NCI-H1417 treated with DMSO at 0.1 percent for 48 hours (cell line): ENCODE measurements at regions not wholly inside any gene's neighbourhood (a gene's known extent, or its start where the extent isn't known, plus 50 kb on each side); places are given as distances from the start of the nearest gene placed in this dataset.

ENCODE experiments used
- DNase-seq: peaks from one replicate; lab custom pipeline; 2025; lab: John Stamatoyannopoulos, UW

GRCh38 chr11:98559961-98560360 lies 460.8 kb upstream of the CNTN5 start:
- DNase-seq, result no peak

GRCh38 chr11:98561252-98561651 lies 459.5 kb upstream of the CNTN5 start:
- DNase-seq, result no peak

DNA sequence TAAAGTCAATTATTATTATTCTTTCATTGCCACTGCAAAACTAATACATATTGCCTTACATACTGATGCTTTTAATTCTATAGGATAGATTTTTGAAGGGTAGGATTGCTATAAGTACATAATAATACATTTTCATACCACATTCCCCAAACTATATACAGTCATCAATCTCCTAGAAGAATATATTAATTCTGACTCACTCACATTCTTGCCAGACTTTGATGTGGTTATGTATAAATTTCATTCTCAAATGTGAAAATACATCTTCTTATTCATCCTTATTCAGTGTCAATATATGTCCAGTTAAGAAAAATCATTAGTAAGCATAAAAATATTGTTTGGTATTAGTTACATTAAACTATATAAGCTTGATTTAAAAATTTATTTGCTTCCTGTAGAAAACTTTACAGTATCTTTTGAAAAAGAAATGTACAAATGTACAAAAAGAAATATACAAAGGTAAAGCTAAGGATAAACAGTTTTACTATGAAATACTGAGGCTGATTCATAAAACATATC lies 458.8 kb upstream of the CNTN5 start:
- no peak for DNase-seq

GRCh38 chr11:98564233-98564632 lies 456.5 kb upstream of the CNTN5 start:
- no peak for DNase-seq

DNA sequence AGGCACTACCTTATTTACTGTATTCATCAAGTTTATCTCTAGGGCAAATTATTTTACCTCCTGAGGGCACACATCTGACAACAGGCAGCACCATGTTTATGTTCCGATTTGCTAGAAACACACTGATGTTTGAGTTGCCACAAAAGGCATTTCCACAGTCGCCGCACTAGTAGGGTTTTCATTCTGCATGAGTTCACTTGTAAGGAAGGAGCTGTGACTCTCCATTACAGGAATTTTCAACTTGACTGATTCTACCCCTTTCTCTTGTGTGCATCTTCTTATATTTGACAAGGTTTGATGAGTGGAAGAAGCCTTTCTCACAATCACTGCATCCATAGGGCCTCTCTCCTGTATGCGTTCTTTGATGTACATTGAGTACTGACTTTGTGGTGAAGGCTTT lies 455.9 kb upstream of the CNTN5 start:
- no peak for DNase-seq

DNA sequence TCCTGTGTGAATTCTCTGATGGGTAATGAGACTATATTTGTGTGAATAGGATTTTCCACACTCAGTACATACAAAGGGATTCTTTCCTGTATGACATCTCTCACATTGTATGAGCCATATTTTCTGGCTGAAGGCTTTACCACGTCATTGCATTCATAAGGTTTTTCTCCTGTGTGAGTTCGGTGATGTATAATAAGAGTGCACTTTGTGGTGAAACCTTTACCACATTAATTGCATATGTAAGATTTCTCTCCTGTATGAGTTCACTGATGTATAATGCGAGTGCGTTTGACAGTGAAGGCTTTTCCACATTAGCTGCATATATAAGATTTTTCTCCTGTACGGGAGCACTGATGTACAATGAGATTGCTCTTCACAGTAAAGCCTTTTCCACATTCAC lies 455.4 kb upstream of the CNTN5 start:
- no peak for DNase-seq

- DNase-seq, result no peak
Observed at GRCh38 chr11:98566978-98567377, 453.8 kb upstream of the CNTN5 start.

- no peak for DNase-seq
Observed at GRCh38 chr11:98568013-98568412, 452.7 kb upstream of the CNTN5 start.

DNA sequence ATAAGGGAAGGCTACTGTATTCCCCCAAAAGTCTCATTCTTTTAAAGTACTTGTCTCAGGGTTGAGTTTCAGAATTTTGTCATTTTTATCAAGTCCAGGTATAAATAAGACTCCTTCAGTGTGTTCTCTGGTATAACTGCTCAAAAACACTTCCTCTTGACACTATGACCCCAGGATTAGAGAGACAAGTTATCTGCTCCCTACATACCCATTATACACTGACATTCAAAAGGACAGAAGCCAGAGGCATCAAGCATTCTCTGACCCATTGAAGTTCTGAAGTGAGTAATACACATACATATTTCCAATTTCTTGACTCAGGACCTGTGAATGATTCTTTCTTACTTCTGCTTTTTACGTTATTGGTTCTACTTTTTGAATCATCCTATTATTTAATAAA lies 447.8 kb upstream of the CNTN5 start:
- no peak for DNase-seq

DNA sequence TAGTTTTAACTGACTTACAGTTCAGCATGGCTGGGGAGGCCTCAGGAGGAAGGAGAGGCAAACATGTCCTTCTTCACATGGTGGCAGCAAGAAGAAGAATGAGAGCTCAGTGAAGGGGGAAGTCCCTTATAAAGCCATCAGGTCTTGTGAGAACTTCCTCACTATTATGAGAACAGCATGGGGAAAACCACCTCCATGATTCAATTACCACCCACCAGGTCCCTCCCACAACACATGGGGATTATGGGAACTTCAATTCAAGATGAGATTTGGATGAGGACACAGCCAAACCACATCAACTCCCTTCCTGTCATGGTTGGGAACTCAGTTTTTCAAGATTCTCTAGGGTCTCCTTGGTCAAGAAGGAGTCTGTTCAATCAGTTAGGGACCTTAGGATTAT lies 432.9 kb upstream of the CNTN5 start:
- no peak for DNase-seq

DNA sequence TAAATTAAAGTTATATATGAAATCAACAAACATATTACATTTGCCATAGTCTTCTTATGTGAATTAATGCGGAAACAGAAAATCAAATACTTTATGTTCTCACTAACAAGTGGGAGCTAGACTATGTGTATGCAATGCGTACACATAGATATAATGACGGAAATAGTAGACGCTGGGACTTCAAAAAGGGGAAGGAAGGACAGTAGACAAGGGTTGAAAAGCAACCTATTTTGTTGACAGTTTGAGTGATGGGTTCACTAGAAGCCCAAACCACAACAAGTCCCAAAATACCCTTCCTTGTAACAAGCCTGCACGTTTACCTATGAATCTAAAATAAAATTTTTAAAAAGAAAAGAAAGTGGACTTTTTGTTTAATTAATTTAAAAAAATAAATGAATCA lies 430.8 kb upstream of the CNTN5 start:
- DNase-seq, result no peak

GRCh38 chr11:98600103-98600502 lies 420.6 kb upstream of the CNTN5 start:
- no peak for DNase-seq

- DNase-seq, result no peak
Observed at GRCh38 chr11:98600786-98601773, 419.7 kb upstream of the CNTN5 start.

DNA sequence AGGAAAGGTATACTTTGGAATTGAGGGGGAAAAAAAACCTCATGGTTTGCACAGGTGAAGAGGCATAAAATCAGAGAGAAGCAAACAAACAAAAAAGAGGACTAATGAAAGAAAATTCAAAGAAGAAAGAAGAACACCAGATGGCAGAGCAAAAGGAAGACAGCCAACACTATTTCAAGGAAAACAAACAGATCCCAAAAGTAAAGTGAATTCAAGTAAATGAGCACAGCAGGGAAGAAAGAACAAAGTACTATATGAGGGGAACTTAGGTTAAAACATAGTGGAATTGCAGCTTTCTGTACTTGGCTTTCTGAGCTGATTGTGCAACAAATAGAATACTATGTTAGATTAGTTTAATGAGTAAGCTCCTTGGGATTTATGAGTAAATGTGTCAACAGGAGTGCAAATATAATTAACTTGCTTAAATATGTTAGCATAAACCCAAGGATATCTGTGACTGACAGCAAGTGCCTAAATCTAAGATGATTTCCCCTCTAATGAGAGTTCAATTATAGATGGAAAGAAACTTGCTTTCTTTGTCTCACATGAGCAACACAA lies 404.6 kb upstream of the CNTN5 start:
- DNase-seq, result no peak

DNA sequence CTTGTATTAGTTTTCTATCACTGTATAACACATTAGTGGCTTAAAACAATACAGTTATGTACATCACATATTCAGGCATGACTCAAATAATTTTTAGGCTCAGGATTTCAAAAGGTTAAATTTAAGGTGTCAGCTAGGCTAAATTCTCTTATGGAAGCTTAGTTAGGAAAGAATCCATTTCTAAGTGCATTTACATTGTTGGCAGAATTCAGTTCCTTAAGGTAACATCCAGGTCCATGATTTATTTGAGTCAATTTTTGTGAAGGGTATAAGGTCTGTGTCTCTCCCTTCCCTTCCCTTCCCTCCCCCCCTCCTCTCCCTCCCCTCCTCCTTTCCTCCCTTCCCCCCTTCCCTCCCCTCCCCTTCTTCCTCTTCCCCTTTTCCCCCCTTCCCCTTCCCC lies 399.0 kb upstream of the CNTN5 start:
- no peak for DNase-seq

DNA sequence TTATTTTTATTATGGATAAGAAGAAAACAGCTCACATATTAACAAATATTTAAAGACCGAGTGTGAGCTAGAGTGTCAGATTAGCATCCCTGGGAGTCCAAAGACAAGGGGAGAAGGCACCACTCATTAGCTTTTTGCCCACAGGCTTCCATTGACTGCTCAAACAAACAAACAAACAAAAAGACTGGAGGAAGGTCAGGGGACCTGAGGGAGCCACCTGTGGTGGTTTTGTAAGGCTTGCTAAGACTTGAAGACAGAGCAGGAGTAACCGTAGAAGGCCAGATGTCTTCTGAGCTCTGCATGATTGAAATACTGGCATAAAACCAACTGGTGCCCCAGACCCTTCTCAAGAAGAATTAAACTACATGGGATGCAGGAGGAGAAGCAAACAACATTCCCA lies 395.2 kb upstream of the CNTN5 start:
- DNase-seq, result no peak

DNA sequence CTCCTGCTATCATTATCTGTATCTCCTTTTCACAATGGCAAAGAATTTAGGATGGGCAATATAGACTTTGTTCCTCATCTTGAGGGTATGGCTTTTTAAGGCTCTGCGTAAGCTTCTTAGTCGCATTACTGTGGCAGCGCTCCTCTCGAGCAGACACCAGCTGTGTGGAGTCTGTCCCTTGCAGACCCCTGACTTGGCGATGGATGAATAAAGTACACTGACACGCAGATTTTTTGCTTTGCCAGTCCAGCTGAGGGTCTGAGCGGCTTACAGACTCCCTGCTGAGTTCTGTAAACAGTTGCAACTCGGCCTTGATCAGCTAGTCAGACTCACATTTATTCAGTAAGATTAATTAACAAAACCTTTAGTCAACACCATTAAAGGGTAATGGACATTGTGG lies 390.0 kb upstream of the CNTN5 start:
- DNase-seq, result peak; percentile 71

- DNase-seq, result no peak
Observed at GRCh38 chr11:98657711-98658110, 363.0 kb upstream of the CNTN5 start.

DNA sequence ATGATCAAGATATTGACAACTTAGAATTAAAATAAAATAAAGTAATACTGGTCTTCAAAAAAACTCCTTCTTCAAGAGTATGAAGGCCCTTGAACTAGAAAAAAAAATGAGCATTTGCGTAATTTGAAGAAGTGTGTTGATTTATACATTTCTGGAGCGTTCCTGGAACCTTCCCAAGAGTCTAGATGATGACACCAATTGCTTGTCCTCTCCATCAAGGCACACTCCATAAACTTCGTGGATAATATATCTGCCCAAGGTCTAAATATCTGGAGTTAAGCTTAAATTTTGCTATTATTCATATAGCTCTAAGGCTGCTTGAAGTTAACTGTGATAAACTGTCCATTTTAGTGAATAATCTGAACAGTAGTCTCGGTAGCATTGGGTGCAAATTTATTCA lies 361.3 kb upstream of the CNTN5 start:
- DNase-seq, result no peak

DNA sequence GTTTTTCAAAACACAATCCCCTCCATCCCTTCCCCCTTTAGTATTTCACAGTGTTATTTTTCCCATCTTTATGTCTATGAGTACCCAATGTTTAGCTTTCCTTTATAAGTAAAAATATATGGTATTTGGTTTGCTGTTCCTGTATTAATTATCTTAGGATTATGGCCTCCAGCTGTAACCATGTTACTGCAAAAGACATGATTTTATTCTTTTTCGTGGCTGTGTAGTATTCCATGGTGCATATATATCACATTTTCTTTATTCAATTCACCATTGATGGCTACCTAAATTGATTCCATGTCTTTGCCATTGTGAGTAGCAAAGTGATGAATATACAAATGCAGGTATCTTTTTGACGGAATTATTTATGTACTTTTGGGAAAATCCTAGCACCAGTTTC lies 346.4 kb upstream of the CNTN5 start:
- no peak for DNase-seq

DNA sequence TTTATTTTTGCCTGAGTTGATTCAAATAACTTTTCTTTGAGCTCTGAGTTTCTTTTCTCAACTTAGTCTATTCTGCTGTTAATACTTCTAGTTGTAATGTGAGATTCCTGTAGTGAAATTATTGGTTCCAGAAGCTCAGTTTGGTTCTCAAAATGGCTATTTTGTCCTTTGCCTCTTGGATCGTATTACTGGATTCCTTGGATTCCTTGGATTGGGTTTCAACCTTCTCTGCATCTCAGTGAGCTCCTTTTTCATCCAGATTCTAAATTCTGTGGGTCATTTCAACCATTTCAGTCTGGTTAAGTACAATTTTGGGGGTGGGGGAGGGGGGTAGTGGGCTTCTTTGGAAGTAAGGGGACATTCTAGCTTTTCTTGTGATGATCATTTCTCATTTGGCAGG lies 341.1 kb upstream of the CNTN5 start:
- no peak for DNase-seq

GRCh38 chr11:98701541-98701940 lies 319.2 kb upstream of the CNTN5 start:
- no peak for DNase-seq

- DNase-seq, result no peak
Observed at GRCh38 chr11:98703779-98704556, 316.8 kb upstream of the CNTN5 start.
